VCaP (cell line): ENCODE measurements at regions not wholly inside any gene's neighbourhood (a gene's known extent, or its start where the extent isn't known, plus 50 kb on each side); places are given as distances from the start of the nearest gene placed in this dataset.

Experiments
- H3K27ac ChIP-seq: fragments of 450-650 bp; 2 replicates; pipeline ENCODE4 v1.5.1; 2017
- TF ChIP-seq, protein P1 (sequence below): fragments of 450-650 bp; conservative IDR thresholded peaks from 2 replicates; pipeline ENCODE4 v1.5.1; 2017; ENCODE audit warnings: mild to moderate bottlenecking, moderate library complexity

DNA sequence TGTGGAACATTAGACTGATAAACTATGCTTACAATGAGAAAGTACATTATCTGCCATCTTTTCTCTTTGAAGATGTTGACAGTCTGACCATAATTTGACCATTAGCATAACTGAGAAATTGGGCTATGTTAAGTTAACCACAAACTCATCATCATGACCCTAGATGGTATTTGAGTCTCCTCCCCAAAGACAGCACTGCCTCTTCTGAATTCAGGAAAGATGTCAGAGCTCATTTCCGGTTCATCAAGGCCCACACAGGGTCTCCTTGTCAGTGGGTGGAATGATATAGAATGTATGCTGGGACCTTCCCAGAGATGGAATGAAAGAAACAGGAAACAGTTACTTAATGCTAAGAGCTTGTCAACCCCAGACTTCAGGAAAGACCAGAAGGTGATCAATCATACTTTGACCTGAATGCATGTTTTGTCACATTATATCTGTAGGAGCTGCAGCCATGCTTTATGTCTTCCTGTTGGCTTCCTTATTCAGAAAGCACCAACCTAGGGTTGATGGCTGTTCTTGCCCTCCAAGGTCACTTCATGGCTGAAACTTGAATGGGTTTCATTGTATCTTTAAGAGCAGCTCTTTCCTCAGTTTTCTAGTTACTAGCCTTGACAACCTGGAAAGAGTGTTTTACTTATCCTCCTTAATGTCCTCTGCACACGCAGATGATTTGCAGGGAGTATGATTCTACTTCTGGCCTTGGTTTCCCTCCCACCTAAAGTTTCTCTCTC lies 99.1 kb upstream of the NEUROD1 start:
- TF ChIP-seq, protein P1, sequence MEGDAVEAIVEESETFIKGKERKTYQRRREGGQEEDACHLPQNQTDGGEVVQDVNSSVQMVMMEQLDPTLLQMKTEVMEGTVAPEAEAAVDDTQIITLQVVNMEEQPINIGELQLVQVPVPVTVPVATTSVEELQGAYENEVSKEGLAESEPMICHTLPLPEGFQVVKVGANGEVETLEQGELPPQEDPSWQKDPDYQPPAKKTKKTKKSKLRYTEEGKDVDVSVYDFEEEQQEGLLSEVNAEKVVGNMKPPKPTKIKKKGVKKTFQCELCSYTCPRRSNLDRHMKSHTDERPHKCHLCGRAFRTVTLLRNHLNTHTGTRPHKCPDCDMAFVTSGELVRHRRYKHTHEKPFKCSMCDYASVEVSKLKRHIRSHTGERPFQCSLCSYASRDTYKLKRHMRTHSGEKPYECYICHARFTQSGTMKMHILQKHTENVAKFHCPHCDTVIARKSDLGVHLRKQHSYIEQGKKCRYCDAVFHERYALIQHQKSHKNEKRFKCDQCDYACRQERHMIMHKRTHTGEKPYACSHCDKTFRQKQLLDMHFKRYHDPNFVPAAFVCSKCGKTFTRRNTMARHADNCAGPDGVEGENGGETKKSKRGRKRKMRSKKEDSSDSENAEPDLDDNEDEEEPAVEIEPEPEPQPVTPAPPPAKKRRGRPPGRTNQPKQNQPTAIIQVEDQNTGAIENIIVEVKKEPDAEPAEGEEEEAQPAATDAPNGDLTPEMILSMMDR, result no peak
- no peak overlapping the region for H3K27ac ChIP-seq

DNA sequence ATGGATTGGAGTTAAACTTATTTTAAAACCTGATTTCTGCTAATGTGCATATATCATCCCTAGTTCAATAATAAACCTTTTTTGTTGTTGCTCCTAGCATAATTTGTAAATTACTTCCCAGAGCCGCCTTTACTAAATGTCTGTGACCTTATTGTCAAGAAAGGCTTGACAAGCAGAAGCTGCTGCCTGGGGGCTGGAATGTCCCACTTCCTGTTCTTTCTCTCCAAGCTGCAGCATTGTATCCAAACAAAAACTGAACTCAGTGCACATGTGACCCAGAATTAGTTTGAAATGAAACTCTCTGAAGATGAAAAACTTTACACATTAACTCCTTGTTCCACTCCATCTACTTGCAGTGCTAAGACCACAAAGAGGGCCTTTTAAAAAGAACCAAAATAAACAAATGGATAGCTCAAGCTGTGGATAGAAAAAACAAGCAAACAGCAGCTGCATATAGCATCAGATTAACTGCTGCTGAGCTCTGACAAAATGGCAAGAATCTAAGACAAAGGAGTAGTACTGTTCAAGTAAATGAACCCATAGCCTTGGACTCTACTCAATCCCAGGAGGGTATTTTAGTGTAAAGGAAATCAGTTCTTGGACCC lies 99.8 kb upstream of the NEUROD1 start:
- H3K27ac ChIP-seq, result no peak overlapping the region
- TF ChIP-seq, protein P1, result no peak

DNA sequence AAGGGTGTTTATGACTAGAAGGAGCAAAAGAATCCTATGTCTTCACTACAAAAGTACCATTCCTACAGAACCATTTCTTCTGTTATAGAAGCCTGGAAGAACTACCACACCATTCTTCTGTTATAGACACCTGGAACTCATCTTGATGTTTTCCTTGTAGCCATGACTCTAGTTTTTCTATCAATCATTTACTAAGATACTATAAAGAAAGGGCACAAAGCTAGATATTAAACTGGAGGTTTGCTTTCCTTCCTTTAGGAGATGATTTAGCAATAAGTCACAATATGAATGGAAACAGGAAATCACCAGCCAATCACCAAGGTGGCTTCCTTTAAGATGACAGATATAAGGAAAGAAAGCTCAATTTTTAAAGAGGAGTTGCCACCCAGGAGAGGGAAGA lies 100.3 kb upstream of the NEUROD1 start:
- H3K27ac ChIP-seq, result no peak overlapping the region
- TF ChIP-seq, protein P1, result no peak

DNA sequence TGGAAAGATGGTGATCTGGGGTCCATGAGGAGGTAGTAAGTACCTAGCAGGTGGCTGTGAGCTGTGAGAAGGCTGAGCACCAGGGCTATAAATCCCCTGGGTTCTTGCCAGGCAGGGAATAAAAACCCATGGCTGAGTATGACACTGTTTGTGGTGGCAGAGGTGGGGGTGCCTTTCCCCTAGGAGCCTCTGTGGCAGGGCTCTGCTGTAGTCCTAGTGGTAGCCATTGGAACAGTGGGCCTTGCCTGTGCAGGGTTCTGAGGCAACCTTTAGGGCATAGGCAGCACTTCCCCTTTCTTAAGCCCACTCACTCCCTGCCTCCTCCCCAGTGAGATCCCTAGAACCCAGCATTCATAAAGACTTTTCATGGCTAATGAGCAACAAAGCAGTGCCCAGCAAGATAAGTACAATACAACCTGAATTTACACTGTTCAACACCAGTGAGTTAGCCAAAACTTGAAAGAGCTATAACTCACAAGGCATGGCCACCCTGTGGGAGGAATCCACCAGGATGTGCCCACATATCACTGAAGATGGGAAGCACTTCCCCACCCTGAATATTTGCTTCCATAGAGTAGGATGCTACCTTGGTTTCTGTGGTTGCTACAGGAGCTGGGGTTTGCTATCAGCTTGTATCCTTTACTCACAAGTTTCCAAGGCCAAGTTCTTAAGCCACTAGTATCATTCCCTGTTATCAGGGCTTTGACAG lies 100.9 kb upstream of the NEUROD1 start:
- no peak overlapping the region for H3K27ac ChIP-seq
- TF ChIP-seq, protein P1, result no peak

DNA sequence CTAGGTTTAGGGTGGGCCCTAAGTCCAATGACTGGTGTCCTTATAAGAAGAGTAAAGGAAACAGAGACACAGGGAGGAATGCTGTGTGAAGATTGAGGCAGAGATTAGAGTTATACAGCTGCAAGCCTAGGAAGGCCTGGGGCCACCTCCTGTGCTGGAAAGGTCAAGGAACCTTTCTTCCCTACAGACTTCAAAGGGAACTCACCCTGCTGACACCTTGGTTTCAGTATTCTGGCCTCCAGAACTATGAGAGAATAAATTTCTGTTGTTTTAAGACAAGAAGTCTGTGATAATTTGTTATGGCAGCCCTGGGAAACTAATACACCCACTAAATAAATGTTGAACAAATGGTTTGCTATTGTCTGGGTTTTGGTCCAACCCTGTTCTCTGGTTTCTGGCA lies 102.3 kb upstream of the NEUROD1 start:
- TF ChIP-seq, protein P1, result no peak

DNA sequence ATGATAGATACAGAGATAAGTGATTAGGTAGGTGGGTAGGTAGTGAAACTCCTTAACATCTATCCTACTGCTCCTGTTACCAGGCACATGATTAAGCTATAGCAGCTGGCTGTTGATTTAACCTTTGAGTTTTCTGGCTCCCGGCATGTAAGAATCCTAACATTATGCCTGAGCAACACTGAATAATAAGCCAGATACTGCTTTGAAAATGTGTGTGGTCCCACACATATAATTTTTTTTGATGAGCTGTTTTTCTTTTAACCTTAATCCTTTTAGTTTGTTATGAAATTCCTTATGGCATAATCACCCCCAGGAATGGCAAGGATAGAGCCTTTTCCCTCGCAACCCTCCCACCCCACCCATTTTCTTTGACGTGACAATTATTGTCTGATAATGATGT lies 104.2 kb upstream of the NEUROD1 start:
- H3K27ac ChIP-seq, result no peak overlapping the region
- TF ChIP-seq, protein P1, result no peak

More for the DNA sequence above, 102.3 kb upstream of the NEUROD1 start:
- no peak overlapping the region for H3K27ac ChIP-seq

DNA sequence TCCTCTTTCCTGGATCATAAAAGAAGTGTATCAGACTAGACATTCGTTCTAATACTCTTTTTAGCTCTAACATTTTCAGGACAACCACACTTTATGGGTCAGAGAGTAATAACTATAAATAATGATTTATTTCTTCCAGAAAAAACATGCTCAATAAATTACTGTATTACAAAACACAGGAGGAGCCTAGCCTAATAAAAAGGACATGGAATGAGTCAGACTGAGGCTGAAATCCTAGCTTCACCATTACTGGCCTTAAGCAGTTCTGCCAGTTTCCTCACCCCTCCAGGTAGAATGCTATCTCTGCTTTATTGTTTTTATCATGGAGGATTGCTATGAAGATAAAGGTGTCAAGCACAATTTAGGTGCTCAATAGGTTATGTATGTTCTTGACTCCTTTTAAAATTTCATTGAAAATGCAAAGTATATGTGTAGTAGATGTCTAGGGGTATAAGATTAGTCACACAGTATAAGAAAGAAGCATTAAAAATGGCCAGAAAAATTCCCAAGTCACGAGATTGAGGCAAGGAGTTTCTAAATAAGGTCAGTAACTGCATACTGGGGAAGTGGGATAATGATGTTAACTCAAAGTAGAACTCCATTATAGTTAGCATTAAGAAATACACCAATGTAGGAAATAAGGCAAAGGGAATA lies 105.5 kb upstream of the NEUROD1 start:
- TF ChIP-seq, protein P1, result no peak

More for the DNA sequence above, 105.5 kb upstream of the NEUROD1 start:
- H3K27ac ChIP-seq, result no peak overlapping the region
